GM12892 (cell line): ENCODE measurements at regions not wholly inside any gene's neighbourhood (a gene's known extent, or its start where the extent isn't known, plus 50 kb on each side); places are given as distances from the start of the nearest gene placed in this dataset.

ENCODE experiments used
- POLR2A ChIP-seq: IDR thresholded peaks from 2 replicates; pipeline ENCODE4 v1.6.1; 2011; ENCODE audit warnings: low read depth, low read length, control low read depth
- POLR2AphosphoS5 ChIP-seq: IDR thresholded peaks from 2 replicates; pipeline ENCODE4 v1.6.1; 2011; ENCODE audit warnings: low read depth, low read length, control low read depth
- TAF1 ChIP-seq: IDR thresholded peaks from 2 replicates; pipeline ENCODE4 v1.6.1; 2011; ENCODE audit warnings: low read depth, mild to moderate bottlenecking, control low read depth, low read length, borderline replicate concordance

GRCh38 chr2:204336153-204336744 is 209.0 kb upstream of the PARD3B start:
- TF ChIP-seq TAF1, result no peak
- TF ChIP-seq POLR2A, result no peak
- no peak for TF ChIP-seq POLR2AphosphoS5
